Neural cell (in vitro differentiated cells): ENCODE measurements at regions not wholly inside any gene's neighbourhood (a gene's known extent, or its start where the extent isn't known, plus 50 kb on each side); places are given as distances from the start of the nearest gene placed in this dataset.

Experiments used
- TF ChIP-seq, protein P1 (sequence below): fragments of 450-650 bp; IDR thresholded peaks from 2 replicates; pipeline ENCODE4 v1.5.1; 2014; ENCODE audit warnings: antibody characterized with exemption, mild to moderate bottlenecking, moderate library complexity; ENCODE audit not compliant: poor library complexity, severe bottlenecking
- TF ChIP-seq, protein P2 (sequence below): IDR thresholded peaks from 2 replicates; pipeline ENCODE4 v1.6.1; 2012; ENCODE audit warnings: borderline replicate concordance

DNA sequence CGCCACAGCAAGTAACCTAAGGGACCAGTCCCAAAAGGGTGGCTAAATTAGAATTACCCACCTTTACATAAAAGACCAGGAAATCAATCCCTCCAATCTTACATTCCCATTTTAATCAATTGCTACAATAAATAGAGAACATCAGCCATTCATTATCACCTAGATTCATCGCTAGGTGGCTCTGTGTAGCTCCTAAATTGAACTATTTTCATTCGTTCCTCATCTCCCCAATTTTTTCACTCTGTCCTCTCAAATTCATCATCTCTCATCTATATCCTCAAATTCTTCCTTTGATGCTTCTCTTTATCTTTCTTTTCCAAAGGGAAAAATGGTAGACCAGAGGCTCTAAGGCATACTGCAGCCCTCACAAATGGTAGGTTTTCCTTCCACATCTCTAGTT, 108.2 kb upstream of the TNC start:
- TF ChIP-seq, protein P1, sequence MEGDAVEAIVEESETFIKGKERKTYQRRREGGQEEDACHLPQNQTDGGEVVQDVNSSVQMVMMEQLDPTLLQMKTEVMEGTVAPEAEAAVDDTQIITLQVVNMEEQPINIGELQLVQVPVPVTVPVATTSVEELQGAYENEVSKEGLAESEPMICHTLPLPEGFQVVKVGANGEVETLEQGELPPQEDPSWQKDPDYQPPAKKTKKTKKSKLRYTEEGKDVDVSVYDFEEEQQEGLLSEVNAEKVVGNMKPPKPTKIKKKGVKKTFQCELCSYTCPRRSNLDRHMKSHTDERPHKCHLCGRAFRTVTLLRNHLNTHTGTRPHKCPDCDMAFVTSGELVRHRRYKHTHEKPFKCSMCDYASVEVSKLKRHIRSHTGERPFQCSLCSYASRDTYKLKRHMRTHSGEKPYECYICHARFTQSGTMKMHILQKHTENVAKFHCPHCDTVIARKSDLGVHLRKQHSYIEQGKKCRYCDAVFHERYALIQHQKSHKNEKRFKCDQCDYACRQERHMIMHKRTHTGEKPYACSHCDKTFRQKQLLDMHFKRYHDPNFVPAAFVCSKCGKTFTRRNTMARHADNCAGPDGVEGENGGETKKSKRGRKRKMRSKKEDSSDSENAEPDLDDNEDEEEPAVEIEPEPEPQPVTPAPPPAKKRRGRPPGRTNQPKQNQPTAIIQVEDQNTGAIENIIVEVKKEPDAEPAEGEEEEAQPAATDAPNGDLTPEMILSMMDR = no peak
- TF ChIP-seq, protein P2, sequence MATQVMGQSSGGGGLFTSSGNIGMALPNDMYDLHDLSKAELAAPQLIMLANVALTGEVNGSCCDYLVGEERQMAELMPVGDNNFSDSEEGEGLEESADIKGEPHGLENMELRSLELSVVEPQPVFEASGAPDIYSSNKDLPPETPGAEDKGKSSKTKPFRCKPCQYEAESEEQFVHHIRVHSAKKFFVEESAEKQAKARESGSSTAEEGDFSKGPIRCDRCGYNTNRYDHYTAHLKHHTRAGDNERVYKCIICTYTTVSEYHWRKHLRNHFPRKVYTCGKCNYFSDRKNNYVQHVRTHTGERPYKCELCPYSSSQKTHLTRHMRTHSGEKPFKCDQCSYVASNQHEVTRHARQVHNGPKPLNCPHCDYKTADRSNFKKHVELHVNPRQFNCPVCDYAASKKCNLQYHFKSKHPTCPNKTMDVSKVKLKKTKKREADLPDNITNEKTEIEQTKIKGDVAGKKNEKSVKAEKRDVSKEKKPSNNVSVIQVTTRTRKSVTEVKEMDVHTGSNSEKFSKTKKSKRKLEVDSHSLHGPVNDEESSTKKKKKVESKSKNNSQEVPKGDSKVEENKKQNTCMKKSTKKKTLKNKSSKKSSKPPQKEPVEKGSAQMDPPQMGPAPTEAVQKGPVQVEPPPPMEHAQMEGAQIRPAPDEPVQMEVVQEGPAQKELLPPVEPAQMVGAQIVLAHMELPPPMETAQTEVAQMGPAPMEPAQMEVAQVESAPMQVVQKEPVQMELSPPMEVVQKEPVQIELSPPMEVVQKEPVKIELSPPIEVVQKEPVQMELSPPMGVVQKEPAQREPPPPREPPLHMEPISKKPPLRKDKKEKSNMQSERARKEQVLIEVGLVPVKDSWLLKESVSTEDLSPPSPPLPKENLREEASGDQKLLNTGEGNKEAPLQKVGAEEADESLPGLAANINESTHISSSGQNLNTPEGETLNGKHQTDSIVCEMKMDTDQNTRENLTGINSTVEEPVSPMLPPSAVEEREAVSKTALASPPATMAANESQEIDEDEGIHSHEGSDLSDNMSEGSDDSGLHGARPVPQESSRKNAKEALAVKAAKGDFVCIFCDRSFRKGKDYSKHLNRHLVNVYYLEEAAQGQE = no peak
